ENCODE measurements at regions not wholly inside any gene's neighbourhood (a gene's known extent, or its start where the extent isn't known, plus 50 kb on each side); places are given as distances from the start of the nearest gene placed in this dataset.

DNA sequence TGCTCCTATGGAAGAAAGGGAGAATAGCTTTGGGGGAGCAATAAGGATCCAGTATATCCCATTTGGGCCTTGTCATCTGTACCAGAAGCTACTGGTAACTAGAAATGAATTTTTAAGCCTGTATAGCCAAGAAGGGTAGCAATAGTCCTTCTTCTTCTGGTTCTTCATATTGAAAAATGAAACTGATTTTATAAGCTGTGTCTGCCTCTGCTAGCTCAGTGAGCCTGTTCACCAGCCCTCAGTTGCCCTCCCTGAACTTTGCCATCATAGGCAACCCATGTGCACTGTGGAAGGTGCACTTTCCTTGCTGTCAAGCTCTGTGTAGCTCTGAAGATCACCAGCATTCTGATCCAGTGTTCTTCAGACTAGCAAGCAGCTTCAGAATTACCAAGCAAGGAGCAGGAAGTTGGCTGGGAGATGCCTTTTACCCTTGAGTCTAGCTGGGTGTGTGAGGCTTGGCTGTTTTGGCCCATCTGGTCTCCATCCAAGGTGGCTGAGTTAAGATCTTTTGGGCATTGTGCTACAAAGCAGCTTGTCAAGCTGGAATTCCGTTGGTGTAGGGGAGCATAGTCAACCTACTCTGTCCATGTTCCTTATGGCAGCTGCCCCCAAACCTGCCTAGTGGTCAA is 55.8 kb upstream of the MGAT5 start:
- no peak for TF ChIP-seq POLR2AphosphoS5 (IDR thresholded peaks at IDR 0.05; ENCODE audit: low read depth, low read length)
- no peak for TF ChIP-seq TEAD4 (IDR thresholded peaks at IDR 0.05; ENCODE audit: borderline replicate concordance, insufficient read depth)
- TF ChIP-seq EP300 (IDR thresholded peaks at IDR 0.05; ENCODE audit: borderline replicate concordance in 1 of 2, low read depth in 1 of 2, low read length in 1 of 2), result no peak
- TF ChIP-seq, protein P1, sequence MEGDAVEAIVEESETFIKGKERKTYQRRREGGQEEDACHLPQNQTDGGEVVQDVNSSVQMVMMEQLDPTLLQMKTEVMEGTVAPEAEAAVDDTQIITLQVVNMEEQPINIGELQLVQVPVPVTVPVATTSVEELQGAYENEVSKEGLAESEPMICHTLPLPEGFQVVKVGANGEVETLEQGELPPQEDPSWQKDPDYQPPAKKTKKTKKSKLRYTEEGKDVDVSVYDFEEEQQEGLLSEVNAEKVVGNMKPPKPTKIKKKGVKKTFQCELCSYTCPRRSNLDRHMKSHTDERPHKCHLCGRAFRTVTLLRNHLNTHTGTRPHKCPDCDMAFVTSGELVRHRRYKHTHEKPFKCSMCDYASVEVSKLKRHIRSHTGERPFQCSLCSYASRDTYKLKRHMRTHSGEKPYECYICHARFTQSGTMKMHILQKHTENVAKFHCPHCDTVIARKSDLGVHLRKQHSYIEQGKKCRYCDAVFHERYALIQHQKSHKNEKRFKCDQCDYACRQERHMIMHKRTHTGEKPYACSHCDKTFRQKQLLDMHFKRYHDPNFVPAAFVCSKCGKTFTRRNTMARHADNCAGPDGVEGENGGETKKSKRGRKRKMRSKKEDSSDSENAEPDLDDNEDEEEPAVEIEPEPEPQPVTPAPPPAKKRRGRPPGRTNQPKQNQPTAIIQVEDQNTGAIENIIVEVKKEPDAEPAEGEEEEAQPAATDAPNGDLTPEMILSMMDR (IDR thresholded peaks at IDR 0.05), result no peak
- TF ChIP-seq, protein P2, sequence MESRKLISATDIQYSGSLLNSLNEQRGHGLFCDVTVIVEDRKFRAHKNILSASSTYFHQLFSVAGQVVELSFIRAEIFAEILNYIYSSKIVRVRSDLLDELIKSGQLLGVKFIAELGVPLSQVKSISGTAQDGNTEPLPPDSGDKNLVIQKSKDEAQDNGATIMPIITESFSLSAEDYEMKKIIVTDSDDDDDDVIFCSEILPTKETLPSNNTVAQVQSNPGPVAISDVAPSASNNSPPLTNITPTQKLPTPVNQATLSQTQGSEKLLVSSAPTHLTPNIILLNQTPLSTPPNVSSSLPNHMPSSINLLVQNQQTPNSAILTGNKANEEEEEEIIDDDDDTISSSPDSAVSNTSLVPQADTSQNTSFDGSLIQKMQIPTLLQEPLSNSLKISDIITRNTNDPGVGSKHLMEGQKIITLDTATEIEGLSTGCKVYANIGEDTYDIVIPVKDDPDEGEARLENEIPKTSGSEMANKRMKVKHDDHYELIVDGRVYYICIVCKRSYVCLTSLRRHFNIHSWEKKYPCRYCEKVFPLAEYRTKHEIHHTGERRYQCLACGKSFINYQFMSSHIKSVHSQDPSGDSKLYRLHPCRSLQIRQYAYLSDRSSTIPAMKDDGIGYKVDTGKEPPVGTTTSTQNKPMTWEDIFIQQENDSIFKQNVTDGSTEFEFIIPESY (IDR thresholded peaks at IDR 0.05; ENCODE audit: borderline replicate concordance, low read depth), result no peak
